ENCODE measurements at regions not wholly inside any gene's neighbourhood (a gene's known extent, or its start where the extent isn't known, plus 50 kb on each side); places are given as distances from the start of the nearest gene placed in this dataset.

- no peaks in the 10 kb centered on the region for H3K4me1 ChIP-seq (ENCODE audit: insufficient read depth)
- no peaks in the 10 kb centered on the region for H3K36me3 ChIP-seq (replicated peaks; ENCODE audit: insufficient read depth, low read depth)
- no peak overlapping the region for H2AFZ ChIP-seq
- WGBS (ENCODE audit: low lambda C conversion rate, missing lambda C conversion rate) = 87% methylated on average over 1 of the region's 1 CpG
- TF ChIP-seq, protein P1, sequence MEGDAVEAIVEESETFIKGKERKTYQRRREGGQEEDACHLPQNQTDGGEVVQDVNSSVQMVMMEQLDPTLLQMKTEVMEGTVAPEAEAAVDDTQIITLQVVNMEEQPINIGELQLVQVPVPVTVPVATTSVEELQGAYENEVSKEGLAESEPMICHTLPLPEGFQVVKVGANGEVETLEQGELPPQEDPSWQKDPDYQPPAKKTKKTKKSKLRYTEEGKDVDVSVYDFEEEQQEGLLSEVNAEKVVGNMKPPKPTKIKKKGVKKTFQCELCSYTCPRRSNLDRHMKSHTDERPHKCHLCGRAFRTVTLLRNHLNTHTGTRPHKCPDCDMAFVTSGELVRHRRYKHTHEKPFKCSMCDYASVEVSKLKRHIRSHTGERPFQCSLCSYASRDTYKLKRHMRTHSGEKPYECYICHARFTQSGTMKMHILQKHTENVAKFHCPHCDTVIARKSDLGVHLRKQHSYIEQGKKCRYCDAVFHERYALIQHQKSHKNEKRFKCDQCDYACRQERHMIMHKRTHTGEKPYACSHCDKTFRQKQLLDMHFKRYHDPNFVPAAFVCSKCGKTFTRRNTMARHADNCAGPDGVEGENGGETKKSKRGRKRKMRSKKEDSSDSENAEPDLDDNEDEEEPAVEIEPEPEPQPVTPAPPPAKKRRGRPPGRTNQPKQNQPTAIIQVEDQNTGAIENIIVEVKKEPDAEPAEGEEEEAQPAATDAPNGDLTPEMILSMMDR (IDR thresholded peaks at IDR 0.05; ENCODE audit: poor library complexity) = no peak
- TF ChIP-seq EZH2 (IDR thresholded peaks at IDR 0.05; ENCODE audit: borderline replicate concordance) (no peak), EZH2phosphoT487 (IDR thresholded peaks at IDR 0.05; ENCODE audit: low read depth, severe bottlenecking, unreplicated experiment) (no peak)
- DNase-seq (ENCODE audit: low spot score) = no peak
- no peak overlapping the region for H3K27ac ChIP-seq
- no peaks in the 10 kb centered on the region for H3K27me3 ChIP-seq
- H3K4me3 ChIP-seq = no peak overlapping the region
- no peaks in the 10 kb centered on the region for H3K9me2 ChIP-seq (replicated peaks; ENCODE audit: insufficient read depth)
- H4K20me1 ChIP-seq (ENCODE audit: insufficient read depth, poor library complexity, severe bottlenecking) = no peaks in the 10 kb centered on the region
- no peak overlapping the region for H3K4me2 ChIP-seq
- no peaks in the 10 kb centered on the region for H3K9me3 ChIP-seq (ENCODE audit: low read depth)
- H3K79me2 ChIP-seq = no peaks in the 10 kb centered on the region
Measured at GRCh38 chr13:81659984-81660383, 1319.1 kb upstream of the SPRY2 start.

DNA sequence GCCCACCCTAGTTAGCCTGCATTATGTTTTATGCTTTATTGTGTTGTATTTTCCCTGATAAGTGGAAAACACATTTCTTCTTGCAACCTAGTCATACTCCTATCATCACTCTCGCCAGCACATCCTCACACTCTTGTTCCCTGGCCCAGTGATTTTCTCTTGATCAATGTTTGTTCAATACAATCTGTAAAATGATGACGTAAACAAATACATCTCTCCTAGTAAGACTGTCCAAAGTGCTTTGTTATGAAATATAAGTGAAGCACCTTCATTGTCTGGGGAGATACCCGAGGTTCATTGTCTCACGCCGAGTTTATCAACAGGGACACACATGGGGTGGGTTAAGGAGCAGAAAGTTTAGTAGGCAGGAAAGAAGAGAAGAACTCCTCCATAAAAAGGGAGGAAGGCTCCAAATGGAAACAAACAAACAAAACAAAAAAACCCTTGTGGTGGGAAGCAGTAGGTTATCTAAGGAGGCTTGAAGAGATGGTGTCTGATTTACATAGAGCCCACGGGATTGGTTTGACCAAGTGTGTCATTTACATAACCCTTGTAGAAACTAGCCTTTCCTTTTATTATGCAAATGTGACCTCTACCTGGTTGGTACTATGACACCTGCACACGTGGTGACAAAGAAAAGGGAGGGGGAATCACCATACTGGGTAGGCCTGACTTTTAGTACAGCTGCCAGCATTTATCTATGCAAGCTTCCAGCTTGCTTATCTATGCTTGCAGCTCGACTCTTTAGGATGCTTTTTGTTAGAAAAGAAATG, 1317.9 kb upstream of the SPRY2 start:
- Histone ChIP-seq H3K4me1 (ENCODE audit: insufficient read depth) (no peaks in the 10 kb centered on the region), H3K27me3 (no peaks in the 10 kb centered on the region), H3K4me3 (no peak overlapping the region), H3K4me2 (no peak overlapping the region), H3K9me2 (replicated peaks; ENCODE audit: insufficient read depth) (no peaks in the 10 kb centered on the region), H3K36me3 (replicated peaks; ENCODE audit: insufficient read depth, low read depth) (no peaks in the 10 kb centered on the region), H4K20me1 (ENCODE audit: insufficient read depth, poor library complexity, severe bottlenecking) (no peaks in the 10 kb centered on the region), H3K27ac (no peak overlapping the region), H2AFZ (no peak overlapping the region), H3K79me2 (no peaks in the 10 kb centered on the region), H3K9me3 (ENCODE audit: low read depth) (no peaks in the 10 kb centered on the region)
- TF ChIP-seq EZH2phosphoT487 (IDR thresholded peaks at IDR 0.05; ENCODE audit: low read depth, severe bottlenecking, unreplicated experiment) (no peak), EZH2 (IDR thresholded peaks at IDR 0.05; ENCODE audit: borderline replicate concordance) (no peak)
- TF ChIP-seq, protein P1 (IDR thresholded peaks at IDR 0.05; ENCODE audit: poor library complexity) = no peak
- DNase-seq (ENCODE audit: low spot score) = no peak
- WGBS (ENCODE audit: low lambda C conversion rate, missing lambda C conversion rate) = 71% methylated on average over 8 of the region's 8 CpGs

- DNase-seq (ENCODE audit: low spot score) = peak; percentile 38
- TF ChIP-seq, protein P1 (IDR thresholded peaks at IDR 0.05; ENCODE audit: poor library complexity) = peak; percentile 48
- TF ChIP-seq EZH2phosphoT487 (IDR thresholded peaks at IDR 0.05; ENCODE audit: low read depth, severe bottlenecking, unreplicated experiment) (no peak), EZH2 (IDR thresholded peaks at IDR 0.05; ENCODE audit: borderline replicate concordance) (no peak)
Measured at GRCh38 chr13:81639984-81640582, 1299.2 kb upstream of the SPRY2 start.

More at GRCh38 chr13:81639984-81640582, 1299.2 kb upstream of the SPRY2 start:
- H3K4me2 ChIP-seq = no peak overlapping the region
- H3K9me3 ChIP-seq (ENCODE audit: low read depth) = no peaks in the 10 kb centered on the region
- 81% methylated on average over 4 of the region's 4 CpGs for WGBS (ENCODE audit: low lambda C conversion rate, missing lambda C conversion rate)
- H4K20me1 ChIP-seq (ENCODE audit: insufficient read depth, poor library complexity, severe bottlenecking) = no peaks in the 10 kb centered on the region
- H3K27me3 ChIP-seq = no peaks in the 10 kb centered on the region
- H3K4me3 ChIP-seq = no peak overlapping the region
- H3K27ac ChIP-seq = no peak overlapping the region
- H3K36me3 ChIP-seq (replicated peaks; ENCODE audit: insufficient read depth, low read depth) = no peaks in the 10 kb centered on the region
- H3K9me2 ChIP-seq (replicated peaks; ENCODE audit: insufficient read depth) = no peaks in the 10 kb centered on the region
- H3K4me1 ChIP-seq (ENCODE audit: insufficient read depth) = no peaks in the 10 kb centered on the region
- no peak overlapping the region for H2AFZ ChIP-seq
- no peaks in the 10 kb centered on the region for H3K79me2 ChIP-seq

Measured in hepatocyte (in vitro differentiated cells).